H1 (cell line): ENCODE measurements at regions not wholly inside any gene's neighbourhood (a gene's known extent, or its start where the extent isn't known, plus 50 kb on each side); places are given as distances from the start of the nearest gene placed in this dataset.

Experiments
- HDAC2 ChIP-seq, 2 experiments: fragments of 300-600 bp in 1 of 2; sonication (generic) in 1 of 2; IDR thresholded peaks; 2 replicates each; pipeline ENCODE4 v1.6.1; 2011 to 2012; ENCODE audit warnings: low read depth in 2 of 2, low read length in 2 of 2, mild to moderate bottlenecking in 2 of 2, moderate library complexity in 2 of 2, borderline replicate concordance in 1 of 2, inconsistent platforms in 1 of 2
- JUND ChIP-seq: IDR thresholded peaks from 2 replicates; pipeline ENCODE4 v1.6.1; 2011; ENCODE audit warnings: mild to moderate bottlenecking, improper control_type of control experiment, low read length
- SP1 ChIP-seq: IDR thresholded peaks from 2 replicates; pipeline ENCODE4 v1.6.1; 2011; ENCODE audit warnings: low read depth, low read length
- TCF12 ChIP-seq: IDR thresholded peaks from 2 replicates; pipeline ENCODE4 v1.6.1; 2011; ENCODE audit warnings: low read depth, mild to moderate bottlenecking, low read length

GRCh38 chrX:122154019-122154418 lies 1030.1 kb upstream of the GRIA3 start (continued):
- TF ChIP-seq HDAC2 (IDR thresholded peaks at IDR 0.05; ENCODE audit: borderline replicate concordance in 1 of 2, low read depth in 2 of 2, low read length in 2 of 2) (no peak), JUND (no peak), TCF12 (no peak), SP1 (no peak)
- TF ChIP-seq, all 59 proteins: peak for 0
